Caco-2 (cell line): ENCODE measurements at regions not wholly inside any gene's neighbourhood (a gene's known extent, or its start where the extent isn't known, plus 50 kb on each side); places are given as distances from the start of the nearest gene placed in this dataset.

Source experiments
- BruUV-seq: library from RNA; stranded (reverse); fragments of 400-500 nt; replicated peaks from 2 replicates; lab custom pipeline; 2021; lab: Mats Ljungman, UMichigan
- CTCF ChIA-PET: fragments of 300-600 bp; sonication (Branson Sonifier 250); formaldehyde crosslinking; loops from one replicate; lab custom pipeline; 2022; ENCODE audit warnings: antibody characterized with exemption; lab: Charles Lee
- POLR2A ChIA-PET: fragments of 300-600 bp; sonication (Branson Sonifier 250); formaldehyde crosslinking; loops from one replicate; lab custom pipeline; 2022; ENCODE audit warnings: antibody characterized with exemption; lab: Charles Lee
- DNase-seq, 2 experiments: peaks; one replicate each; pipeline versions ENCODE4 v3.0.0 to v3.0.0-alpha.2; 2020 to 2022
- H3K27me3 ChIP-seq: replicated peaks from 2 replicates; pipeline ENCODE4 v1.6.0; 2011; ENCODE audit warnings: low read length; ENCODE audit not compliant: control insufficient read depth, insufficient read depth
- H3K36me3 ChIP-seq: 2 replicates; pipeline ENCODE4 v1.5.1; 2011; ENCODE audit warnings: low read length; ENCODE audit not compliant: control insufficient read depth, insufficient read depth
- H3K4me1 ChIP-seq: fragments of 250-450 bp; sonication (Bioruptor Pico); 2 replicates; pipeline ENCODE4 v1.5.1; 2020; ENCODE audit warnings: mild to moderate bottlenecking
- H3K4me3 ChIP-seq: 2 replicates; pipeline ENCODE4 v1.5.1; 2011; ENCODE audit warnings: low read depth, mild to moderate bottlenecking, control low read depth, low read length
- H3K9me3 ChIP-seq: fragments of 250-450 bp; sonication (Bioruptor Pico); 2 replicates; pipeline ENCODE4 v1.5.1; 2020; ENCODE audit warnings: mild to moderate bottlenecking, moderate library complexity
- H3K27ac Mint-ChIP-seq: one replicate; pipeline ENCODE4 v1.8.0; 2022; ENCODE audit warnings: mixed read lengths; ENCODE audit not compliant: unreplicated experiment
- H3K27me3 Mint-ChIP-seq: one replicate; pipeline ENCODE4 v1.8.0; 2022; ENCODE audit warnings: mixed read lengths; ENCODE audit not compliant: insufficient read depth, unreplicated experiment
- H3K36me3 Mint-ChIP-seq: one replicate; pipeline ENCODE4 v1.8.0; 2022; ENCODE audit warnings: mild to moderate bottlenecking, mixed read lengths; ENCODE audit not compliant: insufficient read depth, unreplicated experiment
- H3K4me1 Mint-ChIP-seq: one replicate; pipeline ENCODE4 v1.8.0; 2022; ENCODE audit warnings: low read depth, mixed read lengths; ENCODE audit not compliant: unreplicated experiment
- H3K4me3 Mint-ChIP-seq: one replicate; pipeline ENCODE4 v1.8.0; 2022; ENCODE audit warnings: mild to moderate bottlenecking, moderate library complexity, mixed read lengths; ENCODE audit not compliant: unreplicated experiment
- H3K9me3 Mint-ChIP-seq: one replicate; pipeline ENCODE4 v1.8.0; 2022; ENCODE audit warnings: mixed read lengths; ENCODE audit not compliant: unreplicated experiment
- intact Hi-C: fragments of 100-400 bp; cut with micrococcal nuclease; formaldehyde crosslinking; loops from one replicate; pipeline ENCODE4 v1.10.0; 2022; ENCODE audit not compliant: unreplicated experiment
- TF ChIP-seq, protein P1 (sequence below), 2 experiments: fragments of 200-600 bp in 1 of 2; IDR thresholded peaks; 1 replicate in 1 of 2; 2 replicates in 1 of 2; pipeline versions ENCODE4 v1.5.1 to v1.8.0; 2011 to 2022; ENCODE audit warnings: antibody characterized with exemption in 1 of 2, control low read depth in 1 of 2, inconsistent platforms in 1 of 2, low read depth in 1 of 2, low read length in 1 of 2, mild to moderate bottlenecking in 1 of 2, moderate library complexity in 1 of 2; ENCODE audit not compliant: insufficient read depth in 1 of 2, severe bottlenecking in 1 of 2, unreplicated experiment in 1 of 2

DNA sequence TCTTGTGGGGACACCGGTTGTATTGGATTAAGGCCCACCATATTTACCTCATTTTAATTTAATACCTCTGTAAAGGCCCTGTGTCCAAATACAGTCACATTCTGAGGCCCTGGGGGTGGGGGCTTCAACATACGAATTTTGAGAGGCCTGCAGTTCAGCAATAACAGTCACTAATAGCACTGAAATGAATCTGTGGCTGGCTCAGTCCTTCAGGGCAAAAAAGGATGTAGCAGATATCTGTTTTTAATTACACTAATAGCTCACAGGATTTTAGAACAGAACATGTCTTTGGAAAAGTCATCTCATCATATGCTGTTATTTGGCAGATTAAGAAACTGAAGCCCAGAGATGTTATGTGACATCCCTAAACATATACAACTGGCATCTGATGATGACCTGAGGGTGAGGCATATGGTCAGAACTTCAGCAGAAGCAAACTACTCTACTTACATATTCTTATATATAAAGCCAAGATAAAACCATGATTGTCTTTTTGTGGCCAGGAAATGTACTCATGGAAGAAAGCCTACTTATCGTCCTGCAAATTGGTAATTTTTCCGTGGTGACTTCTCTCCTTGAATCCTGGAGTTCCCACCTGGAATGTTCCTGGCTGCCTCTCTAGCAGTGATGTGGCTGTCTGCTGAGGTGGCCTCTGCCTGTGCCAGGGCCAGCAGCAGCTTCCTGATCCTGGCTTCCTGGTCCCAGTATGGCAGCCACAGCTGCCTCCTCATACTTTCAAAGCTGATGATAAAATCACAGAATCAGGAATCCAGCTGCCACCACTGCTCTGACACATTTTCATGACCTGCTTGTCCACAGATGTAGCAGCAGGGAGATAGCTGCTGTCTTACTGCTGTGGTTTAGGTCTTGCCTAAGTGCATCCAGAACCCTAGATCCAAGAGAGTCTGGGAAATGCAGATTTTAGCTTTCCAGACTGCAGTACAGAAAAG, 72.1 kb upstream of the ANKRD55 start:
- no peak for DNase-seq
- no peaks in the 10 kb centered on the region for H3K27me3 Mint-ChIP-seq
- CTCF ChIA-PET, result interaction anchor here (1.0 to 2.5 kb wide), 2 partner anchors 22 to 34 kb away, joined by 3 to 21 read pairs; no protein-coding TSS in a partner anchor
- H3K27me3 ChIP-seq, result no peaks in the 10 kb centered on the region
- peaks cover 19% of the 10 kb centered on the region for H3K9me3 ChIP-seq
- H3K27ac Mint-ChIP-seq, result no peak overlapping the region
- H3K4me3 Mint-ChIP-seq, result no peak overlapping the region
- POLR2A ChIA-PET, result no interaction called here
- intact Hi-C loops, result no loop called here
- no TSS peak for BruUV-seq
- TF ChIP-seq, protein P1, sequence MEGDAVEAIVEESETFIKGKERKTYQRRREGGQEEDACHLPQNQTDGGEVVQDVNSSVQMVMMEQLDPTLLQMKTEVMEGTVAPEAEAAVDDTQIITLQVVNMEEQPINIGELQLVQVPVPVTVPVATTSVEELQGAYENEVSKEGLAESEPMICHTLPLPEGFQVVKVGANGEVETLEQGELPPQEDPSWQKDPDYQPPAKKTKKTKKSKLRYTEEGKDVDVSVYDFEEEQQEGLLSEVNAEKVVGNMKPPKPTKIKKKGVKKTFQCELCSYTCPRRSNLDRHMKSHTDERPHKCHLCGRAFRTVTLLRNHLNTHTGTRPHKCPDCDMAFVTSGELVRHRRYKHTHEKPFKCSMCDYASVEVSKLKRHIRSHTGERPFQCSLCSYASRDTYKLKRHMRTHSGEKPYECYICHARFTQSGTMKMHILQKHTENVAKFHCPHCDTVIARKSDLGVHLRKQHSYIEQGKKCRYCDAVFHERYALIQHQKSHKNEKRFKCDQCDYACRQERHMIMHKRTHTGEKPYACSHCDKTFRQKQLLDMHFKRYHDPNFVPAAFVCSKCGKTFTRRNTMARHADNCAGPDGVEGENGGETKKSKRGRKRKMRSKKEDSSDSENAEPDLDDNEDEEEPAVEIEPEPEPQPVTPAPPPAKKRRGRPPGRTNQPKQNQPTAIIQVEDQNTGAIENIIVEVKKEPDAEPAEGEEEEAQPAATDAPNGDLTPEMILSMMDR (IDR thresholded peaks at IDR 0.05; ENCODE audit: insufficient read depth in 1 of 2, low read depth in 1 of 2, low read length in 1 of 2, severe bottlenecking in 1 of 2, unreplicated experiment in 1 of 2), result no peak
- H3K4me1 Mint-ChIP-seq, result peaks cover 25% of the 10 kb centered on the region
- no peak overlapping the region for H3K4me3 ChIP-seq
- no peaks in the 10 kb centered on the region for H3K36me3 ChIP-seq
- H3K36me3 Mint-ChIP-seq, result peaks cover 6% of the 10 kb centered on the region
- peaks cover 43% of the 10 kb centered on the region for H3K4me1 ChIP-seq
- H3K9me3 Mint-ChIP-seq, result peaks cover 29% of the 10 kb centered on the region

DNA sequence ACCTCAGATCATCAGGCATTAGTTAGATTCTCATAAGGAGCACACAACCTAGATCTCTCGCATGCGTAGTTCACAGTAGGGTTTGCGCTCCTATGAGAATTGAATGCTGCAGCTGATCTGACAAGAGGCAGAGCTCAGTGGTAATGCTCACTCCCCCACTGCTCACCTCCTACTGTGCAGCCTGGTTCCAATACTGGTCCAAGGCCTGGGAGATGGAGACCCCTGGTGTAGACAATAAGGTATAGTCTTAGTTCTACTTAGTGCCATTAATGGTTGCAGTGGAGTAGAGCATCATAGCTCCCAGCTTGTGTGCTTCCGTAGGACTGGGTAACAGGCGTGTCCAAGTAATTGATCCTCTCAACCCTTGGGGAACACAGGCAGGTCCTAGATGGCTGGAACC, 70.4 kb upstream of the ANKRD55 start:
- intact Hi-C loops, result loop anchor here (1.0 kb wide), 1 partner anchor 33 kb away; no protein-coding TSS in a partner anchor
- Mint-ChIP-seq H3K4me3 (no peak overlapping the region), H3K4me1 (peaks cover 15% of the 10 kb centered on the region), H3K36me3 (no peaks in the 10 kb centered on the region), H3K27me3 (no peaks in the 10 kb centered on the region), H3K27ac (no peak overlapping the region), H3K9me3 (peaks cover 15% of the 10 kb centered on the region)
- H3K36me3 ChIP-seq, result no peaks in the 10 kb centered on the region
- no TSS peak for BruUV-seq
- peak in 1 of 2 experiments; percentile 48 for DNase-seq
- H3K27me3 ChIP-seq, result no peaks in the 10 kb centered on the region
- ChIA-PET CTCF (interaction anchor here (0.6 to 2.5 kb wide), 2 partner anchors 32 to 168 kb away, joined by 4 to 21 read pairs; no protein-coding TSS in a partner anchor), POLR2A (interaction anchor here (0.6 kb wide), 1 partner anchor 32 kb away, joined by 3 read pairs; no protein-coding TSS in a partner anchor)
- TF ChIP-seq, protein P1 (IDR thresholded peaks at IDR 0.05; ENCODE audit: insufficient read depth in 1 of 2, low read depth in 1 of 2, low read length in 1 of 2, severe bottlenecking in 1 of 2, unreplicated experiment in 1 of 2), result peak in 1 of 2 experiments; percentile 28
- peaks cover 25% of the 10 kb centered on the region for H3K4me1 ChIP-seq
- H3K9me3 ChIP-seq, result peaks cover 13% of the 10 kb centered on the region
- H3K4me3 ChIP-seq, result no peak overlapping the region

DNA sequence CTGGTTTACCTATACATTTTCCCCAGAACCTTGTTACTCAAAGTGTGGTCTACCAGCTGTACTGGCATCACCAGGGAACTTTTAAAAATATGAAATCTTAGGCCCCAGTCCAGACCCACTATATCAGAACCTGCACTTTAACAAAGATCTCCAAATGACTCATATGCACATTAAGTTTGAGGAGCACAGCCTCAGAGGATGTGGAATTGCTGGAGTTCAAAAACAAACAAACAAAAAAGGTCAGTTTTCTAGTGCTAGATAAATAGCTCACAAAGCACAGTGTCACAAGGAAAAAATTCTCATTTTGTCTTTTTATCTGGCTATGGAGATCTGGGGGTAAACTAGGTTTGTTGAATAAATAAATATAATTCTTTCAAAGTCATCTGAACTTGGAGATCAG, 68.9 kb upstream of the ANKRD55 start:
- ChIA-PET POLR2A (no interaction called here), CTCF (no interaction called here)
- Histone ChIP-seq H3K9me3 (peaks cover 11% of the 10 kb centered on the region), H3K36me3 (no peaks in the 10 kb centered on the region), H3K4me3 (no peak overlapping the region), H3K27me3 (no peaks in the 10 kb centered on the region), H3K4me1 (peaks cover 10% of the 10 kb centered on the region)
- peaks cover 15% of the 10 kb centered on the region for H3K4me1 Mint-ChIP-seq
- TF ChIP-seq, protein P1 (IDR thresholded peaks at IDR 0.05; ENCODE audit: insufficient read depth in 1 of 2, low read depth in 1 of 2, low read length in 1 of 2, severe bottlenecking in 1 of 2, unreplicated experiment in 1 of 2), result no peak
- H3K27me3 Mint-ChIP-seq, result no peaks in the 10 kb centered on the region
- H3K9me3 Mint-ChIP-seq, result peaks cover 15% of the 10 kb centered on the region
- H3K27ac Mint-ChIP-seq, result no peak overlapping the region
- DNase-seq, result no peak
- H3K36me3 Mint-ChIP-seq, result peaks cover 5% of the 10 kb centered on the region
- no TSS peak for BruUV-seq
- no peak overlapping the region for H3K4me3 Mint-ChIP-seq
- intact Hi-C loops, result no loop called here
